ENCODE measurements at regions not wholly inside any gene's neighbourhood (a gene's known extent, or its start where the extent isn't known, plus 50 kb on each side); places are given as distances from the start of the nearest gene placed in this dataset.

DNA sequence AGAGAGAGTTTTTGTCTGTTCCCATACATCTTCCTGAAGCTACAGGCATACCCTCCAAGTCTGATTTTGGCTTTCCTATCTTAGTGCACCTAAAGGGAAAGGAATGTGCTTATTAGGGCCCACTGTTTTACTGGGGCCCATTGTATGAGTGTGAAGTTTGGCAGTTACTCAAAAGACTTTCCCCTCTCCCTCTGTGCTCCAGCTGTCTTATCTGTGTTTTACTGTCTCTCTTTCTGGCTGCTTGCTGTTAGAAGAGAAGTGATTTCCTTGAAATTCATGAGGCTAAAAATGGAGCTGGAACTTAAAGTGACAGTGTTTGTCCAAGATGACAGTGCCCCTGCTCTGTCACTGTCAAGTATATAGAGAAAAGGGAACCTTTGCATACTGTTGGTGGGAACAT, 436.2 kb downstream of the OCA2 start:
- no peaks in the 10 kb centered on the region for H3K36me3 Mint-ChIP-seq
- no peak for DNase-seq (ENCODE audit: low spot score)
- no peaks in the 10 kb centered on the region for H3K27me3 Mint-ChIP-seq
- no peak for ATAC-seq
- H3K9me3 Mint-ChIP-seq = peaks cover 12% of the 10 kb centered on the region
- no peak overlapping the region for H3K4me3 Mint-ChIP-seq
- H3K27ac Mint-ChIP-seq = peak overlapping the region in 1 of 2 donors; percentile 14
- peaks cover 0 to 17% of the 10 kb centered on the region in 2 donors for H3K4me1 Mint-ChIP-seq (ENCODE audit: low read depth in 2 of 2)

DNA sequence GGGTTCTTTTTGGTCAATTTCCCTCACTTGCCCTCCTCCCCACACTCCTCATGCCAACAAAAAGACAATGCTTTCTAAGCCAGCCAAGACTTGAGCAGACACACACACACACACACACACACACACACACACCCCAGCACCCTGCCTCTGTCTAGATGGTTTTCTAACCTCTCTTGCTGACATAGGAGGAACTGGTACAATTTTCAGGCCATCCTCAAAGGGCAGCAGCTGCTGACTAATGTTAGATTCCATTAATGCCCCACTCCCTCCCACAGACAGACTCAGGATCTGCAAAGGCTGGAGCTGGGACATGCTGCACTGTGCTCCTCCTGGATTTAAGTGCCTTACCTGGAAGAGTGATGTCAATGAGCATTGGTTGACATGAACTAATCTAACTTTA, 438.4 kb downstream of the OCA2 start:
- H3K9me3 Mint-ChIP-seq = peaks cover 9% of the 10 kb centered on the region
- DNase-seq (ENCODE audit: low spot score) (no peak), ATAC-seq (no peak)
- no peaks in the 10 kb centered on the region for H3K27me3 Mint-ChIP-seq
- no peak overlapping the region for H3K4me3 Mint-ChIP-seq
- H3K36me3 Mint-ChIP-seq = no peaks in the 10 kb centered on the region
- H3K4me1 Mint-ChIP-seq (ENCODE audit: low read depth in 2 of 2) = peaks cover 0 to 11% of the 10 kb centered on the region in 2 donors
- no peak overlapping the region for H3K27ac Mint-ChIP-seq

DNA sequence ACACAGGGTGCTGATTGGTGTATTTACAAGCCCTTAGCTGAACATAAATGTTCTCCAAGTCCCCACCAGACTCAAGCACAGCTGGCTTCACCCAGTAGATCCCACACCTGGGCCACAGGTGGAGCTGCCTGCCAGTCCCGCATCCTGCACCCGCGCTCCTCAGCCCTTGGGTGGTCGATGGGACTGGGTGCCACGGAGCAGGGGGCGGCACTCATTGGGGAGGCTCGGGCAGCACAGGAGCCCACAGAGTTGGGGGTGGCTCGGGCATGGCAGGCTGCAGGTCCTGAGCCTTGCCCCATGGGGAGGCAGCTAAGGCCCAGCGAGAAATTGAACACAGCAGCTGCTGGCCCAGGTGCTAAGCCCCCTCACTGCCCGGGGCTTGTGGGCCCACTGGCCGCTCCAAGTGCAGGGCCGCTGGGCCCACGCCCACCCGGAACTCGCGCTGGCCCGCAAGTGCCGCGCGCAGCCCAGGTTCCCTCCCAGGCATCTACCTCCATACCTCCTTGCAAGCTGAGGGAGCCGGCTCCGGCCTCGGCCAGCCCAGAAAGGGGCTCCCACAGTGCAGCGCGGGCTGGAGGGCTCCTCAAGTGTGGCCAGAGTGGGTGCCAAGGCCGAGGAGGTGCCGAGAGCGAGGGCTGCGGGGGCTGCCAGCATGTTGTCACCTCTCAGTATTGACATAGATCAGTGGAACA, 442.7 kb downstream of the OCA2 start:
- no peak overlapping the region for H3K27ac Mint-ChIP-seq
- DNase-seq (ENCODE audit: low spot score) (no peak), ATAC-seq (no peak)
- H3K4me1 Mint-ChIP-seq (ENCODE audit: low read depth in 2 of 2) = no peaks in the 10 kb centered on the region
- H3K27me3 Mint-ChIP-seq = no peaks in the 10 kb centered on the region
- peaks cover 2% of the 10 kb centered on the region for H3K9me3 Mint-ChIP-seq
- H3K4me3 Mint-ChIP-seq = no peak overlapping the region
- peaks cover 4% of the 10 kb centered on the region for H3K36me3 Mint-ChIP-seq

DNA sequence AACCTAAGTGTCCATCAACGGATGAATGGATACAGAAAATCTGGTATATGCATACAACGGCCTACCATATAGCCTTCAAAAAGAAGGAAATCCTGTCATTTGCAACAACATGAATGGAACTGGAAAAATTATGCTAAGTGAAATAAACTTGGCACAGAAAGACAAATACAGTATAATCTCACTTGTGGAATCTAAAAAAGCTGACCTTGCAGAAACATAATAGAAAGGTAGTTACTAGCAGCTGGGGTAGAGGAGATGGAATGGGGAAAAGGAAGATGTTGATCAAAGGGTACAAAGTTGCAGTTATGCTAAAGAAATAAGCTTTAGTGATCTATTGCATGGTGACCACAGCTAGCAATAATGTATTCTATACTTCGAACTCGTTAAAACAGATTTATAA, 444.1 kb downstream of the OCA2 start:
- Mint-ChIP-seq H3K27ac (no peak overlapping the region), H3K4me1 (ENCODE audit: low read depth in 2 of 2) (no peaks in the 10 kb centered on the region), H3K4me3 (no peak overlapping the region), H3K27me3 (no peaks in the 10 kb centered on the region), H3K36me3 (peaks cover 4% of the 10 kb centered on the region), H3K9me3 (peaks cover 5% of the 10 kb centered on the region)
- ATAC-seq (no peak), DNase-seq (ENCODE audit: low spot score) (no peak)

DNA sequence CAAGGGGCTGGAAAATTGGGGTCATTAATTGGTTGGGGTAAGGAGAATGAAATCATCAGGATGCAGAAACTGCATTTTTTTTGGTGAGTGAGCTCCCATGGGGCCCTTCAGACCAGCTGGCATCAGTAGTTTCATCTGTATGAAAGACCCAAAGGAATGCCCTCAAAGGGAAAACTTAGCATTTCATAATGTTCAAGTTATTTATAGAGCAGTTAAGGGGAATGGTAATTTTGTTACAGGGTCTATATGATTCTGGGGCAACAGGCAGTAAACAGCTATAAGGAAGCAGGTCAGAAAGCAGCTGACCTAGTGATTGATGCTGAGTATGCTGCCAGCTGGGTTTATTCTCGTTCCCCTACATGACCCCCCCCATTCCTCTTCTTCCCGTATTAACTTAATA, 448.9 kb downstream of the OCA2 start:
- no peak overlapping the region for H3K4me3 Mint-ChIP-seq
- peaks cover 5% of the 10 kb centered on the region for H3K9me3 Mint-ChIP-seq
- peaks cover 4% of the 10 kb centered on the region for H3K36me3 Mint-ChIP-seq
- ATAC-seq = no peak
- H3K27me3 Mint-ChIP-seq = no peaks in the 10 kb centered on the region
- DNase-seq (ENCODE audit: low spot score) = no peak
- no peaks in the 10 kb centered on the region for H3K4me1 Mint-ChIP-seq (ENCODE audit: low read depth in 2 of 2)
- no peak overlapping the region for H3K27ac Mint-ChIP-seq

DNA sequence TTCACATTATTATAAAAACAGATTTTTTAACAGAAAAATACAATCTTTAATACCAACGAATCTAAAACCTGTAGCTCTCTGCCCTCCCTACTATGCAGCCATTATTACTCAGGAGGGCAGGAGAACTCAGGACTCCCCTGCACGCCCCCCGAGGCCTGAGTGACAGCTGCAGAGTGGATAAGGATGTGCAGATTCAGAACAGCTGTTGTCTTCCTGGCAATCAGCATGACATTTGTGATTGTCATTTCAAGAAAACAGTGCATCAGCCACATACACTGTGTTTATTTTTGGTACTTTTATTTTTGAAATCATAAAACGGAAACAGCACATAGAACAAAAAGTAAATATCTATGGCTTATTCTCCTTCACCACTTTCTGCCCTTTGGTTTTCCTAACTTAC, 450.8 kb downstream of the OCA2 start:
- H3K4me3 Mint-ChIP-seq = no peak overlapping the region
- H3K27me3 Mint-ChIP-seq = no peaks in the 10 kb centered on the region
- H3K9me3 Mint-ChIP-seq = peaks cover 8% of the 10 kb centered on the region
- ATAC-seq = no peak
- H3K4me1 Mint-ChIP-seq (ENCODE audit: low read depth in 2 of 2) = no peaks in the 10 kb centered on the region
- H3K27ac Mint-ChIP-seq = no peak overlapping the region
- H3K36me3 Mint-ChIP-seq = peaks cover 3% of the 10 kb centered on the region
- DNase-seq (ENCODE audit: low spot score) = no peak

DNA sequence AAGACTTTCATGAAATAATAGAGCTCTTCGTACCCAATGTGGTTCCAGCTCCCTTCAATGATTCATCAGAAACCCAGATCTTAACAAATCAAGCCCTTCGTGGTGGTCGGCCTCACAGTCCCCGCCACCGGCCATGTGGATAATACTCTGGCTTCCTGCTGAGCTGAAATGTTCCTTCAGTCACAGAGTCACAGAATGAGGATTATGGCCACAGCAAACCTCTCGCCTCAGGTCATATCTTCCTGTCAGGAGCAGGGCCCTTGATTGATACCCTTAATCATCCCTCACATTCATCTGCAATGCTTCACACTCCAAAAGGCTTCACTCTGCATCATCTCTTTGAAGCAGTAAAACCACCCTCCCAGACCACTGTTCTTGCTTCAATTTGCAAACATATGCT, 452.6 kb downstream of the OCA2 start:
- no peak overlapping the region for H3K4me3 Mint-ChIP-seq
- H3K27ac Mint-ChIP-seq = no peak overlapping the region
- no peaks in the 10 kb centered on the region for H3K4me1 Mint-ChIP-seq (ENCODE audit: low read depth in 2 of 2)
- no peak for DNase-seq (ENCODE audit: low spot score)
- H3K9me3 Mint-ChIP-seq = peaks cover 19% of the 10 kb centered on the region
- peaks cover 19% of the 10 kb centered on the region for H3K36me3 Mint-ChIP-seq
- no peaks in the 10 kb centered on the region for H3K27me3 Mint-ChIP-seq
- no peak for ATAC-seq

DNA sequence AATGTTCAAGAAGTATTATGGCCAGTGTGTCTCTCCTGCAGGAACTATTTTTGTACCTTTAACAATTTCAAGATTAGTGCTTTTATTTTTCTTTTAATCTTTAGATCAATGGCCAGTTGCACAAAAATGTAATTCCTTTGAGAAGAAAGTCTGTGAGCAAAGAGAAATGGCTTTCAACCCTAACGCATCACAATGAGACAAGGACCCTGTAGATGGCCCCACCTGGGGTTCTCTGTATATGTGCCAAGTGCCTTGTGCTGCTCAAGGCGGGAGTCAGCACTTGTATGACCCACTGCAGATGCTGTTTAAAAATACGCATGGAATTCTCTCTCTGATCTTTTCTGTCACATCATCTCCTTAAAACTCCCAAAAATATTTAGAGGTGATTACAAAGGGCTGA, 453.4 kb downstream of the OCA2 start:
- no peaks in the 10 kb centered on the region for H3K27me3 Mint-ChIP-seq
- peaks cover 23% of the 10 kb centered on the region for H3K36me3 Mint-ChIP-seq
- H3K4me1 Mint-ChIP-seq (ENCODE audit: low read depth in 2 of 2) = no peaks in the 10 kb centered on the region
- DNase-seq (ENCODE audit: low spot score) (no peak), ATAC-seq (no peak)
- H3K27ac Mint-ChIP-seq = no peak overlapping the region
- no peak overlapping the region for H3K4me3 Mint-ChIP-seq
- H3K9me3 Mint-ChIP-seq = peaks cover 22% of the 10 kb centered on the region

DNA sequence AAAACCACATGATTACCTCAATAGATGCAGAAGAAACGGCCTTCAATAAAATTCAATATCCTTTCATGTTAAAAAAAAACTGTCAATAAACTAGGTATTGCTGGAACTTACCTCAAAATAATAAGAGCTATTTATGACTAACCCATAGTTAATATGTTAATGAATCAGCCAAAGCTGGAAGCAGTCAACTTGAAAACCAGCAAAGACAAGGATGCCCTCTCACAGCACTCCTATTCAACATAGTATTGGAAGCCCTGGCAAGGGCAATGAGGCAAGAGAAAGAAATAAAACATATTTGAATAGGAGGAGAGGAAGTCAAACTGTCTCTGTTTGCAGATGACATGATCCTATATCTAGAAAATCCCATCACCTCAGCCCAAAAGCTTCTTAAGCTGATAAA, 456.1 kb downstream of the OCA2 start:
- H3K27me3 Mint-ChIP-seq = no peaks in the 10 kb centered on the region

DNA sequence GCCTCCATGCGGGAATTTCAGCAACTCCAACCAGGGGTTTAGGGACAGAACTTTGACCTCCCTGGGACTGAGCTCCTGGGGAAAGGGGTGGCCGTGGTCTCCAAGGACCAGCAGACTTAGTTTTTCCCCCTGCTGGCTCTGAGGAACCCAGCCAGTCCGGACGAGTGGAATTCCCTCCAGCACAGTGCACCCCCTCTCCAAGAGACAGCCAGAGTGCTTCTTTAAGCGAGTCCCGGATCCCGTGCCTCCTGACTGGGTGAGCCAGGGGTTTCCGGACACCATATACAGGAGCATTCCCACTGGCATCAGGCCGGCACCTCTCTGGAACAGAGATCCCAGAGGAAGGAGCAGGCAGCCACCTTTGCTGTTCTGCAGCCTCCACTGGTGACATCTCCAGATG, 459.5 kb downstream of the OCA2 start:
- Mint-ChIP-seq H3K9me3 (peaks cover 29% of the 10 kb centered on the region), H3K4me3 (no peak overlapping the region), H3K36me3 (peaks cover 28% of the 10 kb centered on the region), H3K27me3 (no peaks in the 10 kb centered on the region), H3K4me1 (ENCODE audit: low read depth in 2 of 2) (no peaks in the 10 kb centered on the region), H3K27ac (no peak overlapping the region)
- DNase-seq (ENCODE audit: low spot score) = no peak
- ATAC-seq = no peak

More for the DNA sequence above, 456.1 kb downstream of the OCA2 start:
- no peak overlapping the region for H3K4me3 Mint-ChIP-seq
- H3K36me3 Mint-ChIP-seq = peaks cover 28% of the 10 kb centered on the region
- ATAC-seq = no peak
- H3K9me3 Mint-ChIP-seq = peaks cover 28% of the 10 kb centered on the region
- H3K27ac Mint-ChIP-seq = no peak overlapping the region
- no peaks in the 10 kb centered on the region for H3K4me1 Mint-ChIP-seq (ENCODE audit: low read depth in 2 of 2)
- no peak for DNase-seq (ENCODE audit: low spot score)

DNA sequence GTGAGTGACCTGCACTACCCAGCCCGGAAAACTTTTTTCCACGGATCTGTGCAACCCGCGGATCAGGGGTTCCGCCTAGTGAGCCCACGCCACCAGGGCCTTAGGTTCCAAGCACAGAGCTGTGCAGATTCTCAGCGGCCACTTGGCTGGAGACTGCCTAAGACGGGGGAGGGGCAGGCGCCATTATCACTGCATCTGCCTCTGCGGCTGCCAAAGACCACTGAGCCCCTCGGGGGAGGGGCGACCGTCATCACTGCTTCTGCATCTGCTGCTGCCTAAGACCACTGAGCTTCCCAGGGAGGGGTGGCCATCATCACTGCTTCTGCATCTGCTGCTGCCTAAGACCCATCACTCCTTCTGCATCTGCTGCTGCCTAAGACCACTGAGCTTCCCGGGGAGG, 460.2 kb downstream of the OCA2 start:
- Mint-ChIP-seq H3K4me1 (ENCODE audit: low read depth in 2 of 2) (no peaks in the 10 kb centered on the region), H3K27me3 (no peaks in the 10 kb centered on the region), H3K4me3 (no peak overlapping the region), H3K9me3 (peaks cover 31% of the 10 kb centered on the region), H3K27ac (no peak overlapping the region), H3K36me3 (peaks cover 28% of the 10 kb centered on the region)
- DNase-seq (ENCODE audit: low spot score) = no peak
- ATAC-seq = no peak

DNA sequence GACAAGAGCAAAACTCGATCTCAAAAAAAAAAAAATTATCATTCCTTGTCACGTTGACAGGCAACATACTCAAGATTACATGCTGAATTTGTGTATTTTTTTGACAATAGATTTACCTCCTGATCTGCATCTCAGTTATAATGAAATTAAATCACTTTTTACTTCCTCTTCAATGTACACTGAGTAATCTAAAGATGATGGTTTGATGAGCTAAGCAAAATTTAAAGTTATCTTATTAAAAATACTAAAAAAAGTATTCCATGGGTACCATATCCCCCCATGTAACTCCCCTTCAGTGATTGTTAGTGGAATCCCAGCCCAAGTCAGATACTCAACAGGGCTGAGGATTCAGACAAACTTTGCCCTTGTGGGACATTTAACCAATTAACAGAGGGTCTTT, 463.2 kb downstream of the OCA2 start:
- Mint-ChIP-seq H3K4me3 (no peak overlapping the region), H3K27me3 (no peaks in the 10 kb centered on the region), H3K36me3 (peaks cover 5% of the 10 kb centered on the region), H3K4me1 (ENCODE audit: low read depth in 2 of 2) (no peaks in the 10 kb centered on the region), H3K27ac (no peak overlapping the region), H3K9me3 (peaks cover 19% of the 10 kb centered on the region)
- ATAC-seq (no peak), DNase-seq (ENCODE audit: low spot score) (no peak)

DNA sequence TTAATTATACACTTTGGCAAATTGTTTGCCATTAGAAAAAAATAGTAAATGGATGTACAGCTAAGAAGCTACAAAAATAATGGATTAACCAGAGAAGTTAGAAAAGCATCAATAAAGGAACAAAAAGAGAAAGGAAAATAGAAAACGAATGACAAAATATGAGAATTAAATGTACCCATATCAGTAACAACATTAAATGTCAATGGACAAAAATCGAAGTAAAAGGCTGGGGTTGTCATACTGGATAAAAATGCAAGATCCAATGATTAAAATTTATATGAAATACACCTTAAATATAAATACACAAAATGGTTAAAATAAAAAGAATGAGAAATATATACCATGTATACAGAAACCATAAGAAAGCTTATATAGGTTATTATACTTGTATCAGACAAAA, 470.6 kb downstream of the OCA2 start:
- Mint-ChIP-seq H3K27ac (no peak overlapping the region), H3K36me3 (peaks cover 24% of the 10 kb centered on the region), H3K4me1 (ENCODE audit: low read depth in 2 of 2) (no peaks in the 10 kb centered on the region), H3K27me3 (no peaks in the 10 kb centered on the region), H3K9me3 (peaks cover 18% of the 10 kb centered on the region), H3K4me3 (no peak overlapping the region)
- no peak for DNase-seq (ENCODE audit: low spot score)
- no peak for ATAC-seq

DNA sequence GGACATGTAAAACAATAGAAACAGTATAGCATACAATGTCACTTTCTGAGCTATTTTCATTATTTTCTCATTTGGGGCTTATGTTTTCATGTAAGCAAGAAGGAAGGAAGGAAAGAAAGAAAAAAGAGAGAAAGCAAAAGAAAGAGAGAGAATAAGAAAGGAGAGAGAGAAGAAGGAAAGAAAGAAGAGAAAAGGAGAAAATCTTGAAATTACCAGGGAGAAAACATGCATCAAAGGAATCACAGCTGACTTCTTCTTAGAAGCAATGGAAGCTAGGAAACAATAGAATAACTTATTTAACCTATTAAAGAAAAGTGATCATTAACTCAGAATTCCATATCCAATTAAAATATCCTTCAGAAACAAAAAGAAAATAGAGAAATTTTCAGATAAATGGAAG, 471.5 kb downstream of the OCA2 start:
- no peak overlapping the region for H3K27ac Mint-ChIP-seq
- no peak overlapping the region for H3K4me3 Mint-ChIP-seq
- DNase-seq (ENCODE audit: low spot score) = no peak
- no peaks in the 10 kb centered on the region for H3K4me1 Mint-ChIP-seq (ENCODE audit: low read depth in 2 of 2)
- peaks cover 27% of the 10 kb centered on the region for H3K9me3 Mint-ChIP-seq
- peaks cover 27% of the 10 kb centered on the region for H3K36me3 Mint-ChIP-seq
- ATAC-seq = no peak
- H3K27me3 Mint-ChIP-seq = no peaks in the 10 kb centered on the region

Measured in natural killer cell treated with Interleukin-12 subunit alpha and Interleukin-12 subunit beta and Interleukin-15 and Interleukin-18, amount 100 ng/mL, for 72 hours (primary cell).